MM.1S (cell line): ENCODE measurements at regions not wholly inside any gene's neighbourhood (a gene's known extent, or its start where the extent isn't known, plus 50 kb on each side); places are given as distances from the start of the nearest gene placed in this dataset.

ENCODE experiments used
- EZH2 ChIP-seq: fragments of 300-600 bp; sonication (generic); optimal IDR thresholded peaks from 2 replicates; pipeline ENCODE3; 2017; ENCODE audit warnings: low read depth, mild to moderate bottlenecking, antibody characterized with exemption, low read length, mixed read lengths
- EZH2phosphoT487 ChIP-seq: fragments of 300-600 bp; sonication (generic); IDR thresholded peaks from 2 replicates; pipeline ENCODE4 v1.6.1; 2018; ENCODE audit warnings: antibody characterized with exemption, low read length
- TF ChIP-seq, protein P1 (sequence below): fragments of 300-600 bp; sonication (generic); IDR thresholded peaks from 2 replicates; pipeline ENCODE4 v1.5.1; 2016; ENCODE audit warnings: antibody characterized with exemption, low read length, mixed read lengths

DNA sequence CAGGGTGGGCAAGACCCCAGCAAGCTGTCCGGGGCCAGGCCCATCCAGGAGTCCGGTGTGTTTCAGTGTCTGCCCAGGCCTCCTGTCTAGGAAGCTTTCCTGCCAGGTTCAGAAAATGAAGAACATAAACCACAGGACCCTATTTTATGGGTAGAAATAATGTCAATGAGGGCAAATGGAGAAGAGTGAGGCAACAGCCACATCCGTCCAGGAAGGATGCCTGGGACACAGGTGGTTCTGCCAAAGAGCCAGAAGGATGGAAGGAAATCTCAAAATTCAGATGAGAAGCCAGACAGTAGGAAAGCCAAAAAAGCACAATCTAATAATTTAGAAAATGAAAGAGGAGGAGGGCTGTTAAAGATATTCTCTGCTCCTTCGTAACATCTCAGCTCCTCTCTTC lies 262.3 kb downstream of the AUH start:
- no peak for TF ChIP-seq EZH2phosphoT487
- no peak for TF ChIP-seq EZH2
- TF ChIP-seq, protein P1, sequence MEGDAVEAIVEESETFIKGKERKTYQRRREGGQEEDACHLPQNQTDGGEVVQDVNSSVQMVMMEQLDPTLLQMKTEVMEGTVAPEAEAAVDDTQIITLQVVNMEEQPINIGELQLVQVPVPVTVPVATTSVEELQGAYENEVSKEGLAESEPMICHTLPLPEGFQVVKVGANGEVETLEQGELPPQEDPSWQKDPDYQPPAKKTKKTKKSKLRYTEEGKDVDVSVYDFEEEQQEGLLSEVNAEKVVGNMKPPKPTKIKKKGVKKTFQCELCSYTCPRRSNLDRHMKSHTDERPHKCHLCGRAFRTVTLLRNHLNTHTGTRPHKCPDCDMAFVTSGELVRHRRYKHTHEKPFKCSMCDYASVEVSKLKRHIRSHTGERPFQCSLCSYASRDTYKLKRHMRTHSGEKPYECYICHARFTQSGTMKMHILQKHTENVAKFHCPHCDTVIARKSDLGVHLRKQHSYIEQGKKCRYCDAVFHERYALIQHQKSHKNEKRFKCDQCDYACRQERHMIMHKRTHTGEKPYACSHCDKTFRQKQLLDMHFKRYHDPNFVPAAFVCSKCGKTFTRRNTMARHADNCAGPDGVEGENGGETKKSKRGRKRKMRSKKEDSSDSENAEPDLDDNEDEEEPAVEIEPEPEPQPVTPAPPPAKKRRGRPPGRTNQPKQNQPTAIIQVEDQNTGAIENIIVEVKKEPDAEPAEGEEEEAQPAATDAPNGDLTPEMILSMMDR = no peak
